Spleen (tissue), 11 donors: ENCODE measurements at regions not wholly inside any gene's neighbourhood (a gene's known extent, or its start where the extent isn't known, plus 50 kb on each side); places are given as distances from the start of the nearest gene placed in this dataset.

Experiments used
- DNase-seq: peaks from one replicate; pipeline ENCODE4 v3.0.0-alpha.2; 2020
- H3K27ac ChIP-seq, 8 donors: fragments of 200-600 bp; sonication (generic) in 7 of 8; 1 replicate in 4 of 8; 2 replicates in 4 of 8; pipeline versions ENCODE4 v1.5.0 to v1.8.0; 2016 to 2021; ENCODE audit warnings: inconsistent platforms in 4 of 8, mild to moderate bottlenecking in 4 of 8, moderate library complexity in 1 of 8
- H3K27me3 ChIP-seq, 7 donors: fragments of 200-600 bp; sonication (generic) in 6 of 7; replicated peaks in 1 of 7; 1 replicate in 4 of 7; 2 replicates in 3 of 7; pipeline versions ENCODE4 v1.5.0 to v1.8.0; 2016 to 2021; ENCODE audit warnings: inconsistent platforms in 3 of 7, mild to moderate bottlenecking in 1 of 7
- H3K36me3 ChIP-seq, 6 donors: fragments of 200-600 bp; sonication (generic) in 5 of 6; 1 replicate in 4 of 6; 2 replicates in 2 of 6; pipeline versions ENCODE4 v1.5.0 to v1.8.0; 2016 to 2021; ENCODE audit warnings: inconsistent platforms in 2 of 6
- H3K4me1 ChIP-seq, 6 donors: fragments of 200-600 bp; sonication (generic) in 5 of 6; 1 replicate in 3 of 6; 2 replicates in 3 of 6; pipeline versions ENCODE4 v1.5.0 to v1.8.0; 2016 to 2021; ENCODE audit warnings: inconsistent platforms in 3 of 6
- H3K4me3 ChIP-seq, 8 donors: fragments of 200-600 bp; sonication (generic) in 7 of 8; 1 replicate in 4 of 8; 2 replicates in 4 of 8; pipeline versions ENCODE4 v1.5.0 to v1.8.0; 2016 to 2021; ENCODE audit warnings: inconsistent platforms in 4 of 8, mild to moderate bottlenecking in 4 of 8, moderate library complexity in 2 of 8
- H3K9me3 ChIP-seq, 8 donors: fragments of 200-600 bp; sonication (generic) in 7 of 8; 1 replicate in 4 of 8; 2 replicates in 4 of 8; pipeline versions ENCODE4 v1.5.0 to v1.8.0; 2016 to 2021; ENCODE audit warnings: inconsistent platforms in 4 of 8
- CTCF ChIP-seq, 11 experiments: fragments of 200-600 bp in 7 of 11; fragments of 450-650 bp in 4 of 11; sonication (generic) in 4 of 11; IDR thresholded peaks in 8 of 11; conservative IDR thresholded peaks in 3 of 11; 1 replicate in 7 of 11; 2 replicates in 4 of 11; pipeline versions ENCODE4 v1.4.0 to v1.8.0; 2016 to 2021; ENCODE audit warnings: antibody characterized with exemption in 11 of 11, inconsistent platforms in 4 of 11, mild to moderate bottlenecking in 1 of 11
- POLR2A ChIP-seq, 3 donors: fragments of 450-650 bp; IDR thresholded peaks; one replicate each; pipeline ENCODE4 v1.5.1; 2017; ENCODE audit warnings: antibody characterized with exemption in 3 of 3, mild to moderate bottlenecking in 1 of 3
- POLR2AphosphoS5 ChIP-seq, 3 donors: sonication (generic); formaldehyde crosslinking; IDR thresholded peaks; one replicate each; pipeline ENCODE4 v1.5.1; 2017; ENCODE audit warnings: antibody characterized with exemption in 3 of 3
- WGBS, 5 donors: extraction: QIAGEN DNeasy Blood & Tissue Kit in 3 of 5; methylation state at CpG; one replicate each; pipeline versions ENCODE4 v1.1.5 to v1.1.7; 2013 to 2018; 5-methylcytosine and 5-hydroxymethylcytosine counted together
- intact Hi-C: fragments of 100-400 bp; cut with DNase I; formaldehyde crosslinking; loops from one replicate; pipeline ENCODE4 v1.15.0; 2023; ENCODE audit warnings: low total_unique reads
- donor health status: healthy with polysubstance abuse.
- donor health status: DM: no; HTN: no; CAD: no; lungs with moderate emphysema.
- donor health status: DM: no; HTN: no; CAD: no.
- donor health status: Bipolar disorder and iron deficiency.
- donor health status: healthy.
- donor health status: DM: no; HTN: no; CAD: no.
- donor health status: DM: yes; HTN: yes; CAD: no.

- 52 to 74% (median 59%) methylated on average over 2 of the region's 2 CpGs for WGBS, 5 donors
- H3K9me3 ChIP-seq: no peaks in the 10 kb centered on the region
- H3K4me1 ChIP-seq: no peaks in the 10 kb centered on the region
- no peaks in the 10 kb centered on the region for H3K27me3 ChIP-seq
- no peak overlapping the region for H3K27ac ChIP-seq
- DNase-seq: no peak
- intact Hi-C loops: no loop called here
- TF ChIP-seq CTCF (IDR thresholded peaks at IDR 0.05 in 8 of 11, conservative IDR thresholded peaks at IDR 0.05 in 3 of 11) (no peak), POLR2AphosphoS5 (IDR thresholded peaks at IDR 0.05) (no peak), POLR2A (IDR thresholded peaks at IDR 0.05) (no peak)
- no peaks in the 10 kb centered on the region for H3K36me3 ChIP-seq
- H3K4me3 ChIP-seq: no peak overlapping the region
Observed at GRCh38 chr2:58870704-58871103, 629.6 kb upstream of the FANCL start.

- Histone ChIP-seq H3K36me3 (no peaks in the 10 kb centered on the region), H3K27ac (no peak overlapping the region), H3K4me1 (no peaks in the 10 kb centered on the region), H3K4me3 (no peak overlapping the region), H3K9me3 (no peaks in the 10 kb centered on the region), H3K27me3 (no peaks in the 10 kb centered on the region)
- no peak for DNase-seq
- intact Hi-C loops: no loop called here
- TF ChIP-seq POLR2A (IDR thresholded peaks at IDR 0.05): no peak
- 74 to 87% (median 84%) methylated on average over 1 of the region's 1 CpG for WGBS, 5 donors
Observed at GRCh38 chr2:58866946-58867345, 625.8 kb upstream of the FANCL start.

GRCh38 chr2:58866527-58866926, 625.4 kb upstream of the FANCL start:
- TF ChIP-seq CTCF (IDR thresholded peaks at IDR 0.05 in 8 of 11, conservative IDR thresholded peaks at IDR 0.05 in 3 of 11): no peak
- TF ChIP-seq POLR2AphosphoS5 (IDR thresholded peaks at IDR 0.05): no peak
- TF ChIP-seq POLR2A (IDR thresholded peaks at IDR 0.05): no peak
- 35 to 71% (median 59%) methylated on average over 1 of the region's 1 CpG for WGBS, 5 donors
- no peak for DNase-seq

GRCh38 chr2:58866040-58866439, 624.9 kb upstream of the FANCL start:
- 36 to 57% (median 41%) methylated on average over 6 of the region's 6 CpGs for WGBS, 5 donors
- Histone ChIP-seq H3K4me1 (no peaks in the 10 kb centered on the region), H3K27ac (no peak overlapping the region), H3K36me3 (no peaks in the 10 kb centered on the region), H3K27me3 (no peaks in the 10 kb centered on the region), H3K9me3 (no peaks in the 10 kb centered on the region), H3K4me3 (no peak overlapping the region)
- no peak for TF ChIP-seq POLR2A (IDR thresholded peaks at IDR 0.05)
- no peak for TF ChIP-seq CTCF (IDR thresholded peaks at IDR 0.05 in 8 of 11, conservative IDR thresholded peaks at IDR 0.05 in 3 of 11)
- no peak for TF ChIP-seq POLR2AphosphoS5 (IDR thresholded peaks at IDR 0.05)
- intact Hi-C loops: no loop called here
- no peak for DNase-seq

More at GRCh38 chr2:58866527-58866926, 625.4 kb upstream of the FANCL start:
- Histone ChIP-seq H3K27ac (no peak overlapping the region), H3K4me1 (no peaks in the 10 kb centered on the region), H3K27me3 (no peaks in the 10 kb centered on the region), H3K36me3 (no peaks in the 10 kb centered on the region), H3K4me3 (no peak overlapping the region), H3K9me3 (no peaks in the 10 kb centered on the region)
- intact Hi-C loops: no loop called here

- 75 to 84% (median 81%) methylated on average over 1 of the region's 1 CpG for WGBS, 5 donors
- intact Hi-C loops: no loop called here
- H3K9me3 ChIP-seq: no peaks in the 10 kb centered on the region
- no peaks in the 10 kb centered on the region for H3K36me3 ChIP-seq
- DNase-seq: no peak
- H3K27me3 ChIP-seq: no peaks in the 10 kb centered on the region
- H3K27ac ChIP-seq: no peak overlapping the region
- no peak overlapping the region for H3K4me3 ChIP-seq
- TF ChIP-seq POLR2A (IDR thresholded peaks at IDR 0.05): no peak
- TF ChIP-seq CTCF (IDR thresholded peaks at IDR 0.05 in 8 of 11, conservative IDR thresholded peaks at IDR 0.05 in 3 of 11): no peak
- TF ChIP-seq POLR2AphosphoS5 (IDR thresholded peaks at IDR 0.05): no peak
- no peaks in the 10 kb centered on the region for H3K4me1 ChIP-seq
Observed at GRCh38 chr2:58865436-58865835, 624.3 kb upstream of the FANCL start.
